ENCODE measurements at regions not wholly inside any gene's neighbourhood (a gene's known extent, or its start where the extent isn't known, plus 50 kb on each side); places are given as distances from the start of the nearest gene placed in this dataset.
"Not testable (repeated sequence)": the region's sequence is repeated elsewhere in the genome, so short reads cannot be mapped to it uniquely, and the experiment has no call there.

GRCh38 chr4:132479543-132479942, 669.6 kb upstream of the PCDH10 start:
- FAIRE-seq (no peak), DNase-seq (ENCODE audit: low read depth) (no peak)
- Histone ChIP-seq H3K36me3 (ENCODE audit: control insufficient read depth, insufficient read depth, low read length) (no peaks in the 10 kb centered on the region), H3K27me3 (ENCODE audit: control insufficient read depth, insufficient read depth, low read length) (no peaks in the 10 kb centered on the region), H3K4me3 (ENCODE audit: low read depth, low read length) (no peak overlapping the region)
- TF ChIP-seq CTCF (IDR thresholded peaks at IDR 0.05; ENCODE audit: insufficient read depth, low read length, severe bottlenecking), result no peak

- FAIRE-seq (no peak), DNase-seq (ENCODE audit: low read depth) (no peak)
- no peak for TF ChIP-seq CTCF (IDR thresholded peaks at IDR 0.05; ENCODE audit: insufficient read depth, low read length, severe bottlenecking)
- no peaks in the 10 kb centered on the region for H3K27me3 ChIP-seq (ENCODE audit: control insufficient read depth, insufficient read depth, low read length)
- H3K4me3 ChIP-seq (ENCODE audit: low read depth, low read length), result no peak overlapping the region
- H3K36me3 ChIP-seq (ENCODE audit: control insufficient read depth, insufficient read depth, low read length), result no peaks in the 10 kb centered on the region
Observed at GRCh38 chr4:132488555-132488954, 660.5 kb upstream of the PCDH10 start.

GRCh38 chr4:132493476-132493875, 655.6 kb upstream of the PCDH10 start:
- no peak for TF ChIP-seq CTCF (IDR thresholded peaks at IDR 0.05; ENCODE audit: insufficient read depth, low read length, severe bottlenecking)
- no peaks in the 10 kb centered on the region for H3K27me3 ChIP-seq (ENCODE audit: control insufficient read depth, insufficient read depth, low read length)
- H3K4me3 ChIP-seq (ENCODE audit: low read depth, low read length), result no peak overlapping the region
- DNase-seq (ENCODE audit: low read depth), result no peak
- no peaks in the 10 kb centered on the region for H3K36me3 ChIP-seq (ENCODE audit: control insufficient read depth, insufficient read depth, low read length)
- no peak for FAIRE-seq

GRCh38 chr4:132495267-132495812, 653.8 kb upstream of the PCDH10 start:
- not testable (repeated sequence) for FAIRE-seq; DNase-seq (ENCODE audit: low read depth); H3K36me3 ChIP-seq (ENCODE audit: control insufficient read depth, insufficient read depth, low read length)

GRCh38 chr4:132498215-132498614, 650.9 kb upstream of the PCDH10 start:
- Histone ChIP-seq H3K4me3 (ENCODE audit: low read depth, low read length) (no peak overlapping the region), H3K36me3 (ENCODE audit: control insufficient read depth, insufficient read depth, low read length) (no peaks in the 10 kb centered on the region), H3K27me3 (ENCODE audit: control insufficient read depth, insufficient read depth, low read length) (no peaks in the 10 kb centered on the region)
- DNase-seq (ENCODE audit: low read depth), result no peak
- no peak for FAIRE-seq
- no peak for TF ChIP-seq CTCF (IDR thresholded peaks at IDR 0.05; ENCODE audit: insufficient read depth, low read length, severe bottlenecking)

More at GRCh38 chr4:132495267-132495812, 653.8 kb upstream of the PCDH10 start:
- H3K4me3 ChIP-seq (ENCODE audit: low read depth, low read length); H3K27me3 ChIP-seq (ENCODE audit: control insufficient read depth, insufficient read depth, low read length): not testable (repeated sequence)

GRCh38 chr4:132502096-132502552, 647.0 kb upstream of the PCDH10 start:
- TF ChIP-seq CTCF (IDR thresholded peaks at IDR 0.05; ENCODE audit: insufficient read depth, low read length, severe bottlenecking), result no peak
- FAIRE-seq, result no peak

More at GRCh38 chr4:132502096-132502552, 647.0 kb upstream of the PCDH10 start:
- Histone ChIP-seq H3K27me3 (ENCODE audit: control insufficient read depth, insufficient read depth, low read length) (no peaks in the 10 kb centered on the region), H3K4me3 (ENCODE audit: low read depth, low read length) (no peak overlapping the region), H3K36me3 (ENCODE audit: control insufficient read depth, insufficient read depth, low read length) (no peaks in the 10 kb centered on the region)
- DNase-seq (ENCODE audit: low read depth), result peak; percentile 3
